Fibroblast of upper back skin (primary cell): ENCODE measurements at regions not wholly inside any gene's neighbourhood (a gene's known extent, or its start where the extent isn't known, plus 50 kb on each side); places are given as distances from the start of the nearest gene placed in this dataset.
A peak's percentile ranks its signal among the peaks of the same experiment; 100 is the strongest.
"Not testable (repeated sequence)": the region's sequence is repeated elsewhere in the genome, so short reads cannot be mapped to it uniquely, and the experiment has no call there.

ENCODE experiments used
- DNase-seq: peaks from one replicate; pipeline ENCODE4 v3.0.0-alpha.2; 2013

- DNase-seq: no peak
Observed at GRCh38 chr15:26017665-26018064, 154.5 kb upstream of the ATP10A start.

DNA sequence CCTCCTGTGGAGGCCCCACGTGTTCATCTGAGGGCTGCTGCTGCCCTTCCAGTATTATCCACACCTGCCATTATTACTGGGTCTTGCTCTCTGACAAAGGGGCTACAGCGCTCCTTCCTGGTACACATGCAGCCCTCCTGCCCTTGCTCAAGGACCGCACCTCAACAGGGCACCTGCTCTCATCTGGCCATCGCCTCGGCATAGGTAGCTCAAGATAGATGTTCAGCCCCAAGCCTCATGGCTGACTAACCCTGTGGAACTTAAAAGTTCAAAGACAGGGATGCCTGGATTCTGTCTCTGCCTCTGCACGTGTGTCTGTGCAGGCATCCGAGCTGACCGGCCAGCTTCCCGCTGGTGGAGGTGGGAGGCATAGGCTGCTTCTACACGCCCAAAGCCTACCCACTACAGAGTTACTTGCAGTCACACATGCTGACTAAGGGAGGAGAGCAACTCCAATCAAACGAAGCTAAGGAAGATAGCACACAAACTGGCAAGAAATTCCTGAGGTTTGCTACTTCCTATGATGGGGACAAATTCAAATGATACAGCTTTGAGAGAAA is 152.5 kb upstream of the ATP10A start:
- DNase-seq: no peak

DNA sequence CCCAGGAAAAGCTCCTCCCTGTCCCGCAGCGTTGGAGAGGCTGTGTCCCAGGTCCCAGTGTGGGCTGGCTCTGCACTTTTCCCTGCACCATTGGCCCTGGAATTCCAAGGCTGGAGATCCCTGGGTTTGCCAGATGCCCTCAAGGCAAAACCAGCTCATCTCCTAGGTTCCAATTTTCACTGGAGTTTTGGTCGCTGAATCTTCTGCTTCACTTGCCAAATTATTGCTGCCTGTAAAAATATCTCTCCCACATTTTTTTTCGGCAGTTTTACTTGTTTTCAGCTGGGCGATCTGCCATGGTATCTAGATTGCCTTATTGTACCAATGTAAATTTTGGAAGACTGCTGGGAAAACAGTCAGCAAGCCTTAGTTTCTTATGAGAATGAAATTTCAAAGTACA is 150.9 kb upstream of the ATP10A start:
- DNase-seq: no peak

DNA sequence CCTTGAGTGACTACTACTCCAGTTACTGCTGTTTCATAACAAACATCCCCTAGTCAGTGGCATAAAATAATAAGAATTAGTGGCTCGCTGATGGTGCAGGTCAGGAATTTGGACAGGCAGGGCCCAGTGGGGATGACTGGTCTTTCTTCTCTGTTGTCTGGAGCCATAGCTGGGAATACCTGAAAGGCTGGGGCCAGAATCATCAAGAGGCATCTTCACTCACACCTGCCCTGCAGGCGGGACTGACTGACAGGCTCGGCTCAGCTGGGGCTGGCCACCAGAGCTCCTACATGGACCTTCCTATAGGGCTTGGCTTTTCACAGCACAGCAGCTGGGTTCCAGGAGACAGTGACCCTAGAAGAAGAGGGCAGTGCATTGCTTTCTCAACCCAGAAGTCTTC is 148.8 kb upstream of the ATP10A start:
- DNase-seq: no peak

DNA sequence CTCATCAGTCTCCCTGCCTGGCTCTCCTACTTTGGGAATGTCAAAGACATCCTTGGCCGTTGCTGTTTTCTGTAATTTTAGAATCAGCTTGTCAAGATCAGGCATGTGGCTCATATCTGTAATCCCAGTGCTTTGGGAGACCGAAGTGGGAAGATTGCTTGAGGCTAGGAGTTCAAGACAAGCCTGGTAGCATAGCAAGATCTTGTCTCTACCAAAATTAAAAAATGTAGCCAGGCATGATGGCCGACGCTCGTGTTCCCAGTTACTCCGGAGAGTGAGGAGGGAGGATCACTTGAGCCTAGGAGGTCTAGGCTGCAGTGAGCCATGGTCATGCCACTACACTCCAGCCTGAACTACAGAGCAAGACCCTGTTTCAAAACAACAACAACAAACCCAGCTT is 144.0 kb upstream of the ATP10A start:
- DNase-seq: no peak

DNA sequence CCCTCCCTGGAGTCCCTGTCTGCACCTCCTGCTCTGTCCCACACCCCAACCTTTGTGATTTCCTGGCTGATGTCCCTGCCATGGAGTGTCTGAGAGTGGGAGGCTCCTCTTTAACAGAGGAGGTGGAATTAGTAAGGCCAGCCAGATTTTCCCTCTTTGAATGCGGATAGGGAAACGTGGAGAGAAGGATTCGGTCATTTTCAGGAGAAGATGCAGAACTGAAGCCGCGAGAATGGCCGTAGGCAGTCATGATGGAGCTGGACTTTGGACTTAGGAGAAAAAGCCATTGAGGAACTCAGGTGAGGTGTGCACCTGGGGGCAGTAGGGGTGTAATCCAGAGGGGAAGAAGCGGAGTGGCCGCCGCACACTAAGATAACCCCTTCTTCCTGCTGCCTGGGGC is 138.1 kb upstream of the ATP10A start:
- DNase-seq: no peak

- no peak for DNase-seq
Observed at GRCh38 chr15:25993506-25993905, 130.4 kb upstream of the ATP10A start.

- DNase-seq: no peak
Observed at GRCh38 chr15:25990220-25990619, 127.1 kb upstream of the ATP10A start.

- DNase-seq: no peak
Observed at GRCh38 chr15:25989327-25989726, 126.2 kb upstream of the ATP10A start.

GRCh38 chr15:25988716-25989115 is 125.6 kb upstream of the ATP10A start:
- DNase-seq: not testable (repeated sequence)

GRCh38 chr15:25987638-25988037 is 124.5 kb upstream of the ATP10A start:
- no peak for DNase-seq

DNA sequence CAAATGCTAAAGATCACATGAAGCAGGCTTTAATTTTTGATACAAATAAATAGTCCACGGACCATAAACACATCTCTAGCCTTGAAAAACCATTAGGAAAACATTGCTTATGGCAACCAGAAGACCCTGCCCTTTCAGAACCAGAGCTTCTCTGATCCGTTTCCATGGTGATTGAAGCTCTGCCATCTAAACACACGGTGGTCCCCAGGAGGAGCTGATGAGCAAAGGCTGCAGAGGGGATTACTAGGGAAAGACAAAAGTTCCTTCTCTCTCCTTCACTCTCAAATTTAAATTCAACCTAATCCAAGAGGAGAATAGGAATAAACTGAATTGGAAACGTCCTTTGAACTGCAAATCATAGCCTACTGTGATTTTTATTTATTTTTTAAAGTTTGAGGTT is 122.0 kb upstream of the ATP10A start:
- no peak for DNase-seq

DNA sequence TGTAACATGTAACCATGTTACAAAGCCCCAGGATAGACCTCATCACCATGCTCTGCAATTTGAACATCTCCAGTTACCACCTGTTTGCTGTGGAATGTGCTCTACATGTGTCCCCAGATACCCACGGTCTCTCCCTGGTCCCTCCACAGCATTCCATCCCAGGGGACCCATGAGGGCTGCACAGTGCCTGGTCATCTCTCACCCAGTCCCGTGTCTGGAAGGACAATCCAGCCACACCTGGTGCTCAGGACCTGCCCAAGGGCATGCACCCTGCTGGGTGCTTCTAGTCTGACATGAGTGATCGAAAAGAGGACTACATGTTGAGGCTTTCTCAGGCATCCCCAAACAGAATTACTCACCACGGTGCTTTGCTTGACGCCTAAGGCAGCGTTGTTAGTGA is 119.6 kb upstream of the ATP10A start:
- no peak for DNase-seq

- no peak for DNase-seq
Observed at GRCh38 chr15:25981114-25981513, 118.0 kb upstream of the ATP10A start.

GRCh38 chr15:25972141-25972675 is 109.1 kb upstream of the ATP10A start:
- no peak for DNase-seq

DNA sequence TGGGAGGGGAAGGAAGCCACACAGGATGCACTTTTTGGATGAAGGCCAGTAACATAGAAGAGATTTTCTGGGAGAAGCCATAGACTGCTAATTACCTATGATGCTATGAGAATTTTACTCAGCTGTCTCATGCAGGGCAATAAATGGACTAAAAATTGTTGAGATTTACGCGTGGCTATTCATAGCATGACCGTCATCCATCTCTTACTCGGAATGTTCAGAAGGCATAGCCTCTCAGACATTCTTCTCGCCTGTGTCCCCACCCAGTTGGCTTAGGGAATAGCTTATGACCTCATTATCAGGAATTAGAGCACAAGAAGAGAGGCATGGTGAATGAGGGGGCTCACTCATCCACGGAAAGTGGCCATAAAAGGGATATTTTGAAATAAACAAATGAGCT is 107.9 kb upstream of the ATP10A start:
- peak; percentile 1 for DNase-seq

DNA sequence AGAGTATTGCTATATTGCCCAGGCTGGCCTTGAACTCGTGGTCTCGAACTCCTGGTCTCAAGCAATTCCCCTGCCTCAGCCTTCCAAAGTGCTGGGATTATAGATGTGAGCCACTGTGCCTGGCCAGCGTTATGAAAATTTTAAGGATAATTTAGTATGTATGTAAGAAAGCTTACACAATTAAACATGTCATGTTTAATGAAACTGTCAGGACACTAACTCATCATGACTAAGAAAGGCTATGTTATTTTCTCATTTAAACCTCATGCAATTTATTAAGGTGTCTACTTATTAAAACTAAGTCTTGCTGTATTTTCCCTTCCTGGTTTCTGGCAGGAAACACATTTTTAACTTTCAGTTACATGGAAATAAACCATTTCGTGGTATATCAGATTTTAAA is 106.8 kb upstream of the ATP10A start:
- DNase-seq: no peak

DNA sequence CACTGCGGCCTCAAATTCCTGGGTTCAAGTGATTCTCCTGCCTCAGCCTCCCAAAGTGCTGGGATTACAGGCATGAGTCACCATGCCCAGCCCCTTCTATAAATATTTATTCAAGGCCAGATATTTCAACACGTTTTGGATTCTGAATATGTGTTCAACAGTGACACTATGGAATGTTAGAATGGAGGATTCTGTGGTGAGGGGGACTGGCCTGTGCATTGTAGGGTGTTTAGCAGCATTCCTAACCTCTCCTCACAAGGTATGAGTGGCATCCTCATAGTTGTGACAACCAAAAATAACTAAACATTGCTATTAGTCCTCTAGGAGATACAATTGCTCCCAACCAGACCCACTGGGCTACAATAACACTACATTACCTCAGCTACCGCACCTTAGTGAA is 104.0 kb upstream of the ATP10A start:
- DNase-seq: peak; percentile 10

DNA sequence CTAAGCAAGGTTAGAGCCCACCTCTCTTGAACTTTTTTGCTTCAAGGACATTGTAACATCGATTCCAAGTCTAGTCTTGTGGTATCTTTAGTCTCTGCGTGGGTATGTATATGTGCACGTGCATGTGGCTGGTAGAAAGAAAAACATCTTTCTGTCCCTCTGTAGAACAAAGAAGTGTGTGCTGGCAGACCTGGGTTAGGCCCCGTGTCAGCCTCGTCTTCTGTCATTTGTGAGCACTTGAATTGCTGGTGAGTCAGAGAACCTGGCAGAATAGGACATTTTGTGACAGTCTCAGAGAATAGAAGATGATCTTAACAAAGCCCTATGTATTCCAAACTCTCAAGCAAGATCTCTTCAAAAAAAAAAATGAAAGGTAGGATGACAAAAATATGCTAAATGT is 102.2 kb upstream of the ATP10A start:
- no peak for DNase-seq

DNA sequence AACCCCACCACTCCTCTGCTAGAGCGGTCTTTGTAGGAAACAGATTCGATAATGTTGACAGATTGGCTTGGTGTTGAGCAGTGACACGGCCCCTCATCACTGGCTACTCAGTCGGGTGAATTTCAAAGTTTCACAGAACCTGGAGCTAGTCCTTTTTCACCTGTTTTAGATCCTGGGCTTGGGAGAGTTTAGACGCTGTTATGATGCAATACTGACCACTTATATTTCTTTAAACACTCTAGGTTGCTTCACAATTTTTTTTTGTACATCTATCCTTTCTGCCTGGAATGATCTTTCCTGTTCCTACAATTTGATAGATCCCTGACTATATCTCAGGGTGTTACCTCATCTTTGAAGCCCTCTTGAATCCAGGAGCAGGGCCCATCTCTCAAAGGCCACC is 97.1 kb upstream of the ATP10A start:
- no peak for DNase-seq

DNA sequence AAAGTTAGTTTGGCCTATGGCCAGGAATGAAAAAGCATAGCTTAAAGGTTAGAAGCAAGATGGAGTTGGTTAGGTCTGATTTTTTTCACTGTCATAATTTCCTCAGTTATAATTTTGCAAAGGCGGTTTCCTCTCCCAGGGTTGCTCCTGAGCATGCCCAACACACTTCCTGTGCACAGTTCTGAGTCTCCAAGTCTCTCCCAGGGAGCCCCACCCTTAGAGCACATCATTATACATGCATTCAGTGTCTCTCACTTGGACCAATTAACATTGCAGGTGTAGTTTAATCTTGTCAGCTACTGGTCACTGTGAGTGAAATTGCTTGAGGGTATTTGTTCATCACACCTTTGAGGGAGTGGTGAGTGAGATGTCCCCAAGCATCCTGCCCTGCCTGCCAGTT is 96.0 kb upstream of the ATP10A start:
- no peak for DNase-seq

- no peak for DNase-seq
Observed at GRCh38 chr15:25955628-25956027, 92.5 kb upstream of the ATP10A start.

DNA sequence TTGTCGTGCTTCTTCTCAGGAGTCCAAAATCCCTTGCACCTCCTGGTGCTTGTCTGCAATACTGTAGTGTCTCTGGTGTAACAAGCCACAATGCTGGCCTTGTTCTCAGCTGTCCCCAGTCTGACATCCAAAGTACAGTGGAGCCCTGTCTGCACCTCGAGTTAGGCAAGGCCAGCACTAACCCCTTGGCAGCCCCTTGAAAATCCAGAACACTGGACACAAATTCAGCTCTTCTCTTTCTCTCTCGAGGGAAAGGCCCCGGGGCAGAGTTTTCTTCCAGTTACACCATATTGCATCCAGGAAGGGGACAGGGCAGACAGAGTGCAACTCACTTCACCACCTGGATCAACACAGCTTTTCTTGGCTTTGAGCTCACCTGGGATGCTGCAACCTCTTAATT is 91.3 kb upstream of the ATP10A start:
- DNase-seq: no peak

GRCh38 chr15:25950014-25950413 is 86.9 kb upstream of the ATP10A start:
- no peak for DNase-seq
